ENCODE measurements at regions not wholly inside any gene's neighbourhood (a gene's known extent, or its start where the extent isn't known, plus 50 kb on each side); places are given as distances from the start of the nearest gene placed in this dataset.
"Not testable (repeated sequence)": the region's sequence is repeated elsewhere in the genome, so short reads cannot be mapped to it uniquely, and the experiment has no call there.

DNA sequence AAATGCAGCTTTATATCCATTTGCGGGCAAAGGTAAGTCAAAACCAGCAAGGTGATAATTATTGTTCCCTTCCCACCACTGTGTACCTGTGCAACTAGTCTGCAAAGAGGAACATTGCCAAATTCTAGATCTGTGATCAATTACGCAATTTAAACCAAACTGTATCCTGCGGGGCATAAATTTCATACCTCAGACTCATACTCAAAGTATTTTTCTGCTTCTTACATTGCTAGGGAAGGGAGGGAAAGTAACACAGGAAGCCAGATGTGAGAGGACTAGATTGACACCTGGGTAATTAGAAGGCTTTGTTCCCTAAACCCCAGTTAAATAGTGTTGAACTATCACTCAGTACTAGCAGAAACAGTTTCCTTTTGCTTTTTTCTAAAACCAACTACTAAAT, 240.2 kb upstream of the ZNF608 start:
- Mint-ChIP-seq H3K9me3 (peaks cover 29% of the 10 kb centered on the region), H3K27me3 (ENCODE audit: insufficient read depth) (no peaks in the 10 kb centered on the region), H3K27ac (no peak overlapping the region), H3K4me3 (no peak overlapping the region), H3K4me1 (ENCODE audit: low read depth) (no peaks in the 10 kb centered on the region), H3K36me3 (ENCODE audit: low read depth) (no peaks in the 10 kb centered on the region)
- no peak for DNase-seq (ENCODE audit: low spot score)
- intact Hi-C loops (cut with micrococcal nuclease): no loop called here

DNA sequence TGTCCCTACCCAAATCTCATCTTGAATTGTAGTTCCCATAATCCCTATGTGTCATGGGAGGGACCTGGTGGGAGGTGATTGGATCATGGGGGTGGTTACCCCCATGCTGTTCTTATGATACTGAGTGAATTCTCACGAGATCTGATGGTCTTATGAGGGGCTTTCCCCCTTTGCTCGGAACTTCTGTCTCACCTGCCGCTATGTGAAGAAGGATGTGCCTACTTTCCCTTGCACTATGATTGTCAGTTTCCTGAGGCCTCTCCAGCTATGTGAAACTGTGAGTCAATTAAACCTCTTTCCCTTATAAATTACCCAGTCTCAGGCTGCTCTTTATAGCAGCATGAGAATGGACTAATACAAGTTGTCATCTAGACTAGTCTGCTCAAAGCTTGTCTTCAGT, 241.3 kb upstream of the ZNF608 start:
- H3K27ac Mint-ChIP-seq; H3K27me3 Mint-ChIP-seq (ENCODE audit: insufficient read depth); H3K4me3 Mint-ChIP-seq; H3K4me1 Mint-ChIP-seq (ENCODE audit: low read depth); intact Hi-C loops (cut with micrococcal nuclease); H3K36me3 Mint-ChIP-seq (ENCODE audit: low read depth); DNase-seq (ENCODE audit: low spot score): not testable (repeated sequence)
- peaks cover 29% of the 10 kb centered on the region for H3K9me3 Mint-ChIP-seq

DNA sequence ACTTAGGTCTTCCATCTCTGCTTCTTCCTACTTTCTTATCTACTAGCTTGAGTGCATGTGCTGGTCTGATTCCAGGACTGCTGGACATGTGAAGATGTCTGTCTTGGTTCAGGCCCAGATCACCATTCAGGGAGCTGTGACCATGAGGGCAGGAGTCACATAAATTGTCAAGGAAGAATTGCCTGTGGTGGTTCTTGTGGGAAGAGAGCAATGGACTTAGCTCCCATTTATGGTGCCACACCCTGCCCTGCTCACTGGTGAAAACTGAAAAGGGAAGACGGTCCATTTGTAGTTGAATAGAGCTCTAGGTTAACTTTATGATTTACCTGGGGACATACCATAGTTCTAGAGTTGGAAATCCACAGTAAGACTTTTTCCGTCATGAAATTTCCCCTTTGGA, 244.3 kb upstream of the ZNF608 start:
- Mint-ChIP-seq H3K4me3 (no peak overlapping the region), H3K9me3 (peaks cover 17% of the 10 kb centered on the region), H3K27ac (no peak overlapping the region), H3K27me3 (ENCODE audit: insufficient read depth) (peaks cover 3% of the 10 kb centered on the region), H3K4me1 (ENCODE audit: low read depth) (no peaks in the 10 kb centered on the region), H3K36me3 (ENCODE audit: low read depth) (no peaks in the 10 kb centered on the region)
- intact Hi-C loops (cut with micrococcal nuclease): no loop called here
- DNase-seq (ENCODE audit: low spot score): no peak

DNA sequence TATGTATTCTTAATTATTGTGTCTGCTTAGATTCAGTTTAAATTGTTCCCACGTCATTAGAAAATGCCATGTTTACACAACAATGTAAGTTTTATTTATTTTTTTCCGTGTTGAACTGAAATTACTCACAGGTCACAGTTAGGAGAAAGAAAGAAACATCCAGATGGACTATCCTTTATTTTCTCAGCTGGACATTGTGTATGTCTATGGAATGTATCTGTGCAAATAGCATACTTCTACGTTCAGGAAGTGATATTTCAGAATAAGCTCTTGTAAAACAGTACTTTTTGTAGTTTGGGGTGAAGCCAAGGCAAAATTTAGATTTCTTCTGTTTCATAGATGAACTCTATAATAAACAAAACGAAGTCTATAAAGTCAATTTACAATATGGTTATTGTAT, 249.0 kb upstream of the ZNF608 start:
- H3K27me3 Mint-ChIP-seq (ENCODE audit: insufficient read depth): peaks cover 3% of the 10 kb centered on the region
- no peak for DNase-seq (ENCODE audit: low spot score)
- H3K36me3 Mint-ChIP-seq (ENCODE audit: low read depth): no peaks in the 10 kb centered on the region
- intact Hi-C loops (cut with micrococcal nuclease): no loop called here
- H3K27ac Mint-ChIP-seq: no peak overlapping the region
- no peaks in the 10 kb centered on the region for H3K4me1 Mint-ChIP-seq (ENCODE audit: low read depth)
- no peaks in the 10 kb centered on the region for H3K9me3 Mint-ChIP-seq
- no peak overlapping the region for H3K4me3 Mint-ChIP-seq

DNA sequence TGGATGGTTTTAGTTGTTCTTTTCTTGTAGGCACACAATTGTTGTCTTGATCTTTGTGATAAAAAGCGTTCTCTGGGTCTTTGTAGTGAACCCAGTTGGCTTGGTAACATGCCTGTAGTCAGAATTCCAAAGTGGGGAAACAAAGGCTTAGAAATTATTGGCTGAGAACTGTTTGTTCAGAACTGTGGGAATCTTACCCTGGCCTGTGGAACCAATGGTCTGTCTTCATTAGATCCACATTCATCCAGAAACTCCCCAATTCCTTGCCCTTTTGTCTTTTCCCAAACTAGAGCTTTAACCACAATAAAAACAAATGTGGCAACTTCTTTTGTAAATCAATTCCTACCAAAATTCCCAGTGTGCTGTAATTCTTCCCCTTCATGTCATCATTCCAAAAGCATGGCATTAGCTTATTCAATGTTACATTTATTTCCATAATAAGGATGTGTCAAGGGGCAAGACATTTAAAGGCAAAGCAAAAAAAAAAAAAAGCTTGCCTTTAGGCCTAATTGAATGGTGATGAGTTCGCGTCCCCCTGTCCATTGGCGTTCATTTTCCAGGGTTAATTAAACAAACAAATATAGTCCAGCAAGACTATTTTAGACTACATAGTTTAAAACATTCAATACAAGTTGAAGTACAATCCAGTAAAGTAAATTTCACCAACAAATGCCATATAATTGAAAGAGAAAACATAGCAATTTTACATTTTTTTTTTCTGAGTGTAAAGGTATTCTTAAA, 249.8 kb upstream of the ZNF608 start:
- Mint-ChIP-seq H3K36me3 (ENCODE audit: low read depth) (no peaks in the 10 kb centered on the region), H3K9me3 (no peaks in the 10 kb centered on the region), H3K27me3 (ENCODE audit: insufficient read depth) (peaks cover 3% of the 10 kb centered on the region), H3K27ac (no peak overlapping the region), H3K4me3 (no peak overlapping the region), H3K4me1 (ENCODE audit: low read depth) (no peaks in the 10 kb centered on the region)
- intact Hi-C loops (cut with micrococcal nuclease): no loop called here
- no peak for DNase-seq (ENCODE audit: low spot score)

DNA sequence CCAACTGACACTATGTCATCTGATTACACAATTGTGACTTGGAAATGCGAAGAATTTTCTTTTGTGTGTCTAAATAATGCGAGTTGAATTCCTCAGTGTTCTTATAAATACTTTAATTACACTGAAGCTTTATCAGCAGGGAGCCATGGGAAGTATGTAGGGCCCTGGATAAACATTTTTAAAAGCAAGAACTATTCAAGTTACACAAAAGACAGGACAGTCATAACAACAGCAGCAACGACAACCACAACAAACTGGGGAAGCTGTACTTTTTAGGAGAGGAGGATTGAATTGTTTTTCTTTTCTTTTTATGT, 250.3 kb upstream of the ZNF608 start:
- Mint-ChIP-seq H3K27ac (no peak overlapping the region), H3K9me3 (no peaks in the 10 kb centered on the region), H3K4me3 (no peak overlapping the region), H3K36me3 (ENCODE audit: low read depth) (no peaks in the 10 kb centered on the region), H3K4me1 (ENCODE audit: low read depth) (no peaks in the 10 kb centered on the region), H3K27me3 (ENCODE audit: insufficient read depth) (peaks cover 3% of the 10 kb centered on the region)
- intact Hi-C loops (cut with micrococcal nuclease): no loop called here
- no peak for DNase-seq (ENCODE audit: low spot score)

DNA sequence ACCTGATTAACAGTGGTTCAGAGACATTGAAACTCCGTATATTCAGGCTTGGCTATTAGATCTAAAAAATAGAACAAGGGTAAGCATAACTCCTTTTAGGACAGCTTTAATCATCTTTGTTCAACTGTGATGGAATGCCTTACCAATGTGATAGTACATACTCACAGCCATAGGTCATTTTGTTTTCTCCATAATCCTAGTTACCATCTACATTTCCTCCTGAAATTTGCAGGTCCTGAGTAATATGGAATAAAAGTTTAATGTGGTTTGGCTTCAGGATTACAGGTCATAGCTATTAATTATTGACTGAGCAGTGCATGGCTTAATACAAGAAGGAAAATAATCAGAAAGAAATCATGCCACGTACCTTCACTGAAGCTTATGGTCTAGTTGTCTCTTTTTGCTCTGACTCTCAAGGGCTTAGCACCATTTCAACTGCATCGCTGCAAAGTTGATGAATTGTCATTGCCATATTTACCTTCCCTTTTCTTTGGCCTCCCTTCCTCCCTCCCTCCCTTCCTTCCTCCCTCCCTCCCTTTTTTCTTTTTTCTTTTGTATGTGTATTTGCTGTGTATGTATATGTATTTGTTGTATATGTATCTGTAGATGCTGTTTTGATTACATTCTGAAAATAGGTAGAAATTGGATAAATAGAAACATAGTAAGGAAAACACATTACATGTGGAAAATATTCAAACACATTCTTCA, 250.9 kb upstream of the ZNF608 start:
- intact Hi-C loops (cut with micrococcal nuclease): no loop called here
- Mint-ChIP-seq H3K27me3 (ENCODE audit: insufficient read depth) (peaks cover 3% of the 10 kb centered on the region), H3K4me3 (no peak overlapping the region), H3K9me3 (no peaks in the 10 kb centered on the region), H3K4me1 (ENCODE audit: low read depth) (no peaks in the 10 kb centered on the region), H3K36me3 (ENCODE audit: low read depth) (no peaks in the 10 kb centered on the region), H3K27ac (no peak overlapping the region)
- DNase-seq (ENCODE audit: low spot score): no peak

DNA sequence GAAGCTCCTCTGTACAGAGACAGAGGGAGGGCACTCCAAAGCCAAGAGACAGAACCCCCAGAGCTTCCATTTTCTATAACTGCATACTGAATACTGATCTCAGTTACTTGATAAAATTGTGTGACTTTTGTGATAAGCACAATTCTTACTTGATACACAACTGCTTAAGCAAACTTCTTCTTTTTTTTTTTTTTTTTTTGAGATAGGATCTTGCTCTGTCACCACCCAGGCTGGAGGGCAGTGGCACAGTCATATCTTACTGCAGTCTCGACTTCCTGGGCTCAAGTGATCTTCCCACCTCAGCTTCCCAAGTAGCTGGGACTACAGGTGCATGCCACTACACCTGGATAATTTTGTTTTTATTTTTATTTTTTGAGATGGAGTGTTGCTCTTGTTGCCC, 252.1 kb upstream of the ZNF608 start:
- H3K9me3 Mint-ChIP-seq: no peaks in the 10 kb centered on the region
- H3K4me3 Mint-ChIP-seq: no peak overlapping the region
- no peaks in the 10 kb centered on the region for H3K4me1 Mint-ChIP-seq (ENCODE audit: low read depth)
- H3K36me3 Mint-ChIP-seq (ENCODE audit: low read depth): no peaks in the 10 kb centered on the region
- H3K27me3 Mint-ChIP-seq (ENCODE audit: insufficient read depth): peaks cover 3% of the 10 kb centered on the region
- intact Hi-C loops (cut with micrococcal nuclease): no loop called here
- DNase-seq (ENCODE audit: low spot score): no peak
- no peak overlapping the region for H3K27ac Mint-ChIP-seq

DNA sequence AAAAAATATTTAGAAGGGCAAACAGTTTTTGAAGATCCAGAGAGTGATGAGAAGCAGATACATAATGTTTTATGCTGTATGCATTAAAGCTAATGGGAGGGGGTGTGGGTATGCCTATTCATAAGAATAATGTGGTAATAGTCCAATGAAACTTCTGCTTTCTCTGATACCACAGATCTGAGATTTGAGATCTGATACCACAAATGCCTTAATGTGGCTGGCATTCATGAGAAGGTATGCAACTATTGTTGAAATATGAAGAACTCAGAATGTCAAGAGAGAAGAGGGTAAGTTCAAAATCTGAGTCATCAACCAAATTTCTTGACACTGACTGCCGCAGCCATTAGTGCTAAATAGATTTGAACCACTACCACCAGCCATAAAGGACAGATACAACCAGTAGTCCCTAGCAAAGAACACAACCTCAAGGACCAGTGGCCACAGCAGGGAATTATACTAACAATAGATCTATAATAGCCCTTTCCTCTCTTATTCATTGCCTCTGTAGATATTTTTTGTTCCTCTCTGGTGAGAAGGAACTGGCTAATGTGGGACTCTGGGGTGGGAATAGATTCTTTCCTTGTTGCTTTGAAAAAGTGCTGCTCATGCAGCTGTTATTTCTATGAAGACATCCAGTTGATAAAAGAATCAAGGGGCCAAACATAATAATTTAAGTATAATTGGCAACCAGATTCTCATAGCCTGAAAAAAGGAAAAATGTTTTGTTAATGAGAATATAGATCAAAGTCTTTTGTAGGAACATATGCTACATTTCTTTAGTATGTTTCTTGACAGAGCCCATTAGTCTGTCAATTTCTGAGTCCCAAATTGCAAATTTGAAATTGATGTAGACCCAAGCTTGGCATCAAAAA, 256.5 kb upstream of the ZNF608 start:
- Mint-ChIP-seq H3K4me1 (ENCODE audit: low read depth) (no peaks in the 10 kb centered on the region), H3K4me3 (no peak overlapping the region), H3K36me3 (ENCODE audit: low read depth) (no peaks in the 10 kb centered on the region), H3K27ac (no peak overlapping the region), H3K9me3 (no peaks in the 10 kb centered on the region), H3K27me3 (ENCODE audit: insufficient read depth) (no peaks in the 10 kb centered on the region)
- intact Hi-C loops (cut with micrococcal nuclease): no loop called here
- DNase-seq (ENCODE audit: low spot score): no peak

DNA sequence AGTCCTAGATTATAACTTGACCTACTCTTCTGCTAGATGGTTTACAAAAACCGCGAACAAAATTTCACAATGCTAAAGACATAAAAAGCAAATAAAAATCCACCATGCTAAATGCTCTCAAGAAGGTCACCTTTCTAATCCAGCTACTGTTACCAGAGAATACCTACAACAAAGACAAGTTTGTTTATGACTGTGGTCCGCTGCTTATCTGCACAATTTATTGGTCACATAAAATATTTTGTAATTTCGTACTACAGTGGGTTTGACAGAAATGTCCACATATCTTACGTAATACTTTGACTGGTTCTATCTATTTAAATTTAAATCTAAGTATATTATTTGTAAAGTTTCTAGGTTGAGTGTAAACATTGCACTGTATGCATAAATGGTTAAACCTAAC, 257.6 kb upstream of the ZNF608 start:
- no peak overlapping the region for H3K27ac Mint-ChIP-seq
- intact Hi-C loops (cut with micrococcal nuclease): no loop called here
- no peaks in the 10 kb centered on the region for H3K4me1 Mint-ChIP-seq (ENCODE audit: low read depth)

DNA sequence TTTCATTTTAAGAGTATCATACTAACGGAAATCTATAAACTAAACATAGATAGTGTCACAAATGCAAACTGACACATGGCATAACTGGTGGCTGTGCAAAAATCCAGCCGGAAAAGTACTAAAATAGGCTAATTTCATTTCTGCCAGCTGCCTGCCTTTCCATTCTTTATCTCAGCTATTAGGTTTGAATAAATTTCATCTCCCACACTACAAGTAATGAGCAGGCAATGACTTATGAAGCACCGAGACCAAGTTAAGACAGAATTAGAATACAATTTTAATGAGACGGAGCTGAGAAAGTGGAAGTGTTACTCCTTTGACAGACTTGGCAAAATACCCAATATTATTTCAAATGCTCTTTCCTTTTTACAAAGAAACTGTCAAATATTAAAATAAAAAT, 258.8 kb upstream of the ZNF608 start:
- Mint-ChIP-seq H3K36me3 (ENCODE audit: low read depth) (no peaks in the 10 kb centered on the region), H3K9me3 (no peaks in the 10 kb centered on the region), H3K4me3 (no peak overlapping the region), H3K27ac (no peak overlapping the region), H3K27me3 (ENCODE audit: insufficient read depth) (no peaks in the 10 kb centered on the region), H3K4me1 (ENCODE audit: low read depth) (no peaks in the 10 kb centered on the region)
- intact Hi-C loops (cut with micrococcal nuclease): no loop called here
- no peak for DNase-seq (ENCODE audit: low spot score)

More for the DNA sequence above, 257.6 kb upstream of the ZNF608 start:
- Mint-ChIP-seq H3K4me3 (no peak overlapping the region), H3K36me3 (ENCODE audit: low read depth) (no peaks in the 10 kb centered on the region), H3K9me3 (no peaks in the 10 kb centered on the region), H3K27me3 (ENCODE audit: insufficient read depth) (no peaks in the 10 kb centered on the region)
- no peak for DNase-seq (ENCODE audit: low spot score)

DNA sequence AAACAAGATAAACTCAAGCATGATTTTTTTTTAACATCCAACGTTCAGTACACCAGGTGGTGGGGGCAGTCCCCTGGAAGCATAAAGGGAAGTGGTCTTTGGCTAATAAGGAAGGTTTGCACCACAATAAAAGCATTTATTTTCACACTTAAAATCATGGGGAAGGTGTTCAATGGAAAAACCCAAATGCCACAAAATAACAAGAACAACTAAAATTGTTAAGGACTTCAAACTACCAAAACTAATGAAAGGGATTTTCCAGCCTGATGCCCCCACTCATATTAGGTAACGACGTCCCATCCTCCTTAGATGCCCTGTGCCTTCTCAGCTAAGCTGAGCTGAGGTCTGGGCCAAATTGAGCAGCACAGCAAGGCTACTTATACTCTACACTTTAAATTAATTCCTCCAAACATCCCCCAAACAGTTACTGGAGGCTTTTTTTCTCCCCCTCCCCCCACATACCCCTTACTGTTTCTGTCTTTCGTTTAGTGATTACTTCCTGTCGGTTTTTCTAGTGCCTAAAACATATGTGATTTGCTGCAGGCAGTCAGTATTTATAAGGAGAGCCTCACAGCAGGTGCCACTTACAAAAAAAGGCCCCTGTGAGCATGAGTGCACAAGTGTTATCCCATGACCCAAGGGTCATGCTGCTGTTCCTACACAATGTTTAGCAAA, 259.7 kb upstream of the ZNF608 start:
- H3K27me3 Mint-ChIP-seq (ENCODE audit: insufficient read depth): no peaks in the 10 kb centered on the region
- no peak overlapping the region for H3K4me3 Mint-ChIP-seq
- intact Hi-C loops (cut with micrococcal nuclease): no loop called here
- no peaks in the 10 kb centered on the region for H3K36me3 Mint-ChIP-seq (ENCODE audit: low read depth)
- no peaks in the 10 kb centered on the region for H3K9me3 Mint-ChIP-seq
- H3K27ac Mint-ChIP-seq: no peak overlapping the region
- no peaks in the 10 kb centered on the region for H3K4me1 Mint-ChIP-seq (ENCODE audit: low read depth)
- no peak for DNase-seq (ENCODE audit: low spot score)

DNA sequence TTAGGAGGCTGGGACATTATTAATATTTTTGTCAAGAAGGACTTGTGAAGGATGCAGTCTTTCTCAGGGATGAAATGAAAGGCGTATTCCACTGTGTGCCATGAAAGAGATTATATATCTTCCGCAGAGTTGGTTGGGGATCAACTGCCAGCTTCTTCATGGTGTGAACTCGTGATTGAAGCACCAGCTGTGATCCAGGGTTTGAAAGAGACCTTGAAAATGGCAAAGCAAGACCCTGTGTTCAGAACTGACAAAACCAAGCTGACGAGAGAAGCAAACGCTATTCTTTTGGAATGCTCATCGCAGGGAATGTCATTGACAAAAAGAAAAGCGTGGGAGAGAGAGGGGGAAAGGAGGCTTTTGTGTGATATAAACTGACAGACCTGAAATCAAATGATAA, 263.9 kb upstream of the ZNF608 start:
- intact Hi-C loops (cut with micrococcal nuclease): no loop called here
- Mint-ChIP-seq H3K27ac (no peak overlapping the region), H3K27me3 (ENCODE audit: insufficient read depth) (no peaks in the 10 kb centered on the region), H3K4me3 (no peak overlapping the region), H3K36me3 (ENCODE audit: low read depth) (no peaks in the 10 kb centered on the region), H3K4me1 (ENCODE audit: low read depth) (no peaks in the 10 kb centered on the region), H3K9me3 (no peaks in the 10 kb centered on the region)
- no peak for DNase-seq (ENCODE audit: low spot score)

Data from activated T-helper 1 cell treated with anti-CD3 and anti-CD28 coated beads, Interleukin-12 subunit alpha, Interleukin-12 subunit beta, Interleukin-2, Interleukin-4 antibody, amounts not matched to agents 30 ng/mL and 10 ng/mL and 1 ng/mL, durations not matched to agents 14 hours and 24 hours and 36 hours (primary cell).